Neural progenitor cell (in vitro differentiated cells): ENCODE measurements at regions not wholly inside any gene's neighbourhood (a gene's known extent, or its start where the extent isn't known, plus 50 kb on each side); places are given as distances from the start of the nearest gene placed in this dataset.

Experiments used
- DNase-seq: peaks from one replicate; pipeline ENCODE4 v3.0.0-alpha.2; 2016; ENCODE audit warnings: low spot score
- H2AFZ ChIP-seq: fragments of 200-600 bp; sonication (generic); replicated peaks from 2 replicates; pipeline ENCODE4 v1.6.1; 2016; ENCODE audit warnings: antibody characterized with exemption
- H3F3A ChIP-seq: fragments of 200-600 bp; sonication (generic); 2 replicates; pipeline ENCODE4 v1.6.1; 2016; ENCODE audit warnings: antibody characterized with exemption, low read depth
- H3K27ac ChIP-seq: fragments of 200-600 bp; sonication (generic); 2 replicates; pipeline ENCODE4 v1.5.1; 2016; ENCODE audit warnings: mild to moderate bottlenecking
- H3K27me3 ChIP-seq: fragments of 200-600 bp; sonication (generic); 2 replicates; pipeline ENCODE4 v1.6.1; 2016; ENCODE audit warnings: mild to moderate bottlenecking, moderate library complexity
- H3K36me3 ChIP-seq: fragments of 200-600 bp; sonication (generic); 2 replicates; pipeline ENCODE4 v1.5.1; 2016
- H3K4me1 ChIP-seq: fragments of 200-600 bp; sonication (generic); 2 replicates; pipeline ENCODE4 v1.6.1; 2016; ENCODE audit warnings: mixed run types
- H3K4me2 ChIP-seq: fragments of 200-600 bp; sonication (generic); 2 replicates; pipeline ENCODE4 v1.6.1; 2016
- H3K4me3 ChIP-seq: fragments of 200-600 bp; sonication (generic); 2 replicates; pipeline ENCODE4 v1.5.1; 2016
- H3K79me2 ChIP-seq: fragments of 200-600 bp; sonication (generic); 2 replicates; pipeline ENCODE4 v1.6.1; 2016; ENCODE audit warnings: low read depth
- H3K9ac ChIP-seq: fragments of 200-600 bp; sonication (generic); 2 replicates; pipeline ENCODE4 v1.6.1; 2016
- H3K9me3 ChIP-seq: fragments of 200-600 bp; sonication (generic); 2 replicates; pipeline ENCODE4 v1.5.1; 2016; ENCODE audit warnings: low read depth
- H4K20me1 ChIP-seq: fragments of 200-600 bp; sonication (generic); 2 replicates; pipeline ENCODE4 v1.6.1; 2016; ENCODE audit warnings: low read depth
- H3K27ac Mint-ChIP-seq: 3 replicates; pipeline ENCODE4 v1.8.0; 2021; ENCODE audit warnings: mixed read lengths
- H3K27me3 Mint-ChIP-seq: 2 replicates; pipeline ENCODE4 v1.8.0; 2022; ENCODE audit warnings: low read depth, mild to moderate bottlenecking, inconsistent platforms, moderate library complexity, mixed read lengths; ENCODE audit not compliant: insufficient read depth
- H3K36me3 Mint-ChIP-seq: 3 replicates; pipeline ENCODE4 v1.8.0; 2021; ENCODE audit warnings: mixed read lengths
- H3K4me1 Mint-ChIP-seq: 3 replicates; pipeline ENCODE4 v1.8.0; 2021; ENCODE audit warnings: mixed read lengths
- H3K4me3 Mint-ChIP-seq: 3 replicates; pipeline ENCODE4 v1.8.0; 2021; ENCODE audit warnings: mild to moderate bottlenecking, moderate library complexity, mixed read lengths
- H3K9me3 Mint-ChIP-seq: 3 replicates; pipeline ENCODE4 v1.8.0; 2020; ENCODE audit warnings: mixed read lengths
- EZH2 ChIP-seq: fragments of 200-600 bp; sonication (generic); IDR thresholded peaks from 2 replicates; pipeline ENCODE4 v1.6.1; 2017; ENCODE audit warnings: antibody characterized with exemption, mild to moderate bottlenecking, moderate library complexity
- EZH2phosphoT487 ChIP-seq: fragments of 200-600 bp; sonication (generic); IDR thresholded peaks from 2 replicates; pipeline ENCODE4 v1.6.1; 2017; ENCODE audit warnings: antibody characterized with exemption
- TF ChIP-seq, protein P1 (sequence below): fragments of 200-600 bp; sonication (generic); IDR thresholded peaks from 2 replicates; pipeline ENCODE4 v1.5.1; 2017; ENCODE audit warnings: antibody characterized with exemption, mild to moderate bottlenecking

GRCh38 chr4:135197641-135198040 lies 996.1 kb upstream of the PABPC4L start:
- Mint-ChIP-seq H3K27ac (no peak overlapping the region), H3K36me3 (no peaks in the 10 kb centered on the region), H3K9me3 (peaks cover 16% of the 10 kb centered on the region), H3K4me3 (no peak overlapping the region), H3K4me1 (peaks cover 10% of the 10 kb centered on the region), H3K27me3 (peaks cover 4% of the 10 kb centered on the region)
- Histone ChIP-seq H3F3A (no peaks in the 10 kb centered on the region), H3K79me2 (no peaks in the 10 kb centered on the region), H3K4me1 (peaks cover 13% of the 10 kb centered on the region), H3K27ac (peak overlapping the region; percentile 15), H3K9ac (no peak overlapping the region), H2AFZ (peak overlapping the region; percentile 45), H3K9me3 (no peaks in the 10 kb centered on the region), H4K20me1 (no peaks in the 10 kb centered on the region), H3K4me2 (peak overlapping the region; percentile 22), H3K4me3 (no peak overlapping the region), H3K27me3 (no peaks in the 10 kb centered on the region), H3K36me3 (no peaks in the 10 kb centered on the region)
- TF ChIP-seq EZH2phosphoT487 (no peak), EZH2 (no peak)
- TF ChIP-seq, protein P1, sequence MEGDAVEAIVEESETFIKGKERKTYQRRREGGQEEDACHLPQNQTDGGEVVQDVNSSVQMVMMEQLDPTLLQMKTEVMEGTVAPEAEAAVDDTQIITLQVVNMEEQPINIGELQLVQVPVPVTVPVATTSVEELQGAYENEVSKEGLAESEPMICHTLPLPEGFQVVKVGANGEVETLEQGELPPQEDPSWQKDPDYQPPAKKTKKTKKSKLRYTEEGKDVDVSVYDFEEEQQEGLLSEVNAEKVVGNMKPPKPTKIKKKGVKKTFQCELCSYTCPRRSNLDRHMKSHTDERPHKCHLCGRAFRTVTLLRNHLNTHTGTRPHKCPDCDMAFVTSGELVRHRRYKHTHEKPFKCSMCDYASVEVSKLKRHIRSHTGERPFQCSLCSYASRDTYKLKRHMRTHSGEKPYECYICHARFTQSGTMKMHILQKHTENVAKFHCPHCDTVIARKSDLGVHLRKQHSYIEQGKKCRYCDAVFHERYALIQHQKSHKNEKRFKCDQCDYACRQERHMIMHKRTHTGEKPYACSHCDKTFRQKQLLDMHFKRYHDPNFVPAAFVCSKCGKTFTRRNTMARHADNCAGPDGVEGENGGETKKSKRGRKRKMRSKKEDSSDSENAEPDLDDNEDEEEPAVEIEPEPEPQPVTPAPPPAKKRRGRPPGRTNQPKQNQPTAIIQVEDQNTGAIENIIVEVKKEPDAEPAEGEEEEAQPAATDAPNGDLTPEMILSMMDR = no peak
- DNase-seq = peak; percentile 39

DNA sequence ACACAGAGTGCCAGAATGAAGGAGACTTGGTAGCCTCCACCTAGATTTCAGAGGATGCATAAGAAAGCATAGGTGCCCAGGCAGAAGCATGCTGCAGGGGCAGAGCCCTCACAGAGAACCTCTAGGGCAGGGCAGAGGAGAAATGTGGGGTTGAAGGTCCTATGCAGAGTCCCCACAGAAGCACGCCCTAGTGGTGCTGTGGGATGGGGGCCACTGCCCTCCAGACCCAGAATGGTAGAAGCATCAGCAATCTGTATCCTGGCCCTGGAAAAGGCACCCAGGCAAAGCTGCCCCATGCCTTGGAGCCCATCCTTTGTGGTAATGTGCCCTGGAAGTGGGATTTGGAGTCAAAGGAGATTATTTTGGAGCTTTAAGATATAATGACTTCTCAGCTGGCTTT lies 992.9 kb upstream of the PABPC4L start:
- H3K9me3 Mint-ChIP-seq = peaks cover 16% of the 10 kb centered on the region
- no peak for TF ChIP-seq EZH2phosphoT487
- TF ChIP-seq EZH2 = no peak
- TF ChIP-seq, protein P1 = no peak
- peaks cover 10% of the 10 kb centered on the region for H3K4me1 Mint-ChIP-seq

DNA sequence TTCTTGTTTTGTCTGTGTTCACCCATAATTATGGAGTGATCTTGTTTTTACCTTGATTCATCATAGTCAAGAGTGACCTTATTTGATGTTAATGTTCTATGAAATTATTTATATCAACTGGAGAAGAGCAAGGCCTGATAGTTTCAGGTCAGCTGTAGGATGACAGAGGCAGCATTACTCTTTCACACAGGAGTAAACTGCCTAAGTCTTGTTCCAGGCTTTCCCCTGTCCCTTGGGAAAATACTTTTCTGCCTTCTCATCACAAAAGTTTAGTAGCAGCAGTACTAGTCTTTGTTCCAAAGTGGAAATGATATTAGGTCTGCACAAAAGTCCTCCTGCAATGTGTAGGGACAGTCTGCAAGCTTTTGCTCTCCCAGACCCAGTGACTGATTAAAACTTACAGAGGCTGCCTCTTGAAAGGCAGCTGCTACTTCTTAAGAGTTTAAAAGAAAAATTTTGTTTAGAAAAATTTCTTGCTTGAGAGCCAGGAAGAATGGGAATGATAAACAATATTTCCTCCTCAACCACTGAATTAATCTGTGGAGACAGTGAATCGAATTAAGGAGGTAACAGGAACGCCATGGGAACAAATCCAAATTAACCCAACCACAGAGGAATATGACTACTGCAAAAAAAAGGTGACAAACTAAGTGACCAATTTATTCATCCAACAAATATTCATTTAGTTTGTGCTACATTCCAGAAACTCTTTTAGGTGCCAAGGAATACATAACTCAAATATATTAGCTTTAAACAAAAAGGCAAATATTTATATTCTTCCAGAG lies 991.4 kb upstream of the PABPC4L start:
- H3K27ac Mint-ChIP-seq = no peak overlapping the region
- no peak for TF ChIP-seq EZH2
- TF ChIP-seq, protein P1 = no peak
- TF ChIP-seq EZH2phosphoT487 = no peak
- no peak for DNase-seq
- Histone ChIP-seq H2AFZ (no peak overlapping the region), H3K79me2 (no peaks in the 10 kb centered on the region), H3F3A (no peaks in the 10 kb centered on the region), H3K9me3 (no peaks in the 10 kb centered on the region), H3K9ac (no peak overlapping the region), H3K4me3 (no peak overlapping the region), H4K20me1 (no peaks in the 10 kb centered on the region), H3K27me3 (no peaks in the 10 kb centered on the region), H3K4me2 (no peak overlapping the region), H3K4me1 (peaks cover 9% of the 10 kb centered on the region), H3K27ac (no peak overlapping the region), H3K36me3 (no peaks in the 10 kb centered on the region)
- no peaks in the 10 kb centered on the region for H3K36me3 Mint-ChIP-seq
- peaks cover 16% of the 10 kb centered on the region for H3K9me3 Mint-ChIP-seq
- no peak overlapping the region for H3K4me3 Mint-ChIP-seq
- peaks cover 9% of the 10 kb centered on the region for H3K4me1 Mint-ChIP-seq
- peaks cover 4% of the 10 kb centered on the region for H3K27me3 Mint-ChIP-seq

More for the DNA sequence above, 992.9 kb upstream of the PABPC4L start:
- H2AFZ ChIP-seq = no peak overlapping the region
- no peaks in the 10 kb centered on the region for H3K9me3 ChIP-seq
- no peaks in the 10 kb centered on the region for H4K20me1 ChIP-seq
- peaks cover 13% of the 10 kb centered on the region for H3K4me1 ChIP-seq
- no peak for DNase-seq
- no peak overlapping the region for H3K4me3 ChIP-seq
- no peak overlapping the region for H3K27ac ChIP-seq
- H3K4me2 ChIP-seq = no peak overlapping the region
- H3K4me3 Mint-ChIP-seq = no peak overlapping the region
- H3K27me3 ChIP-seq = no peaks in the 10 kb centered on the region
- H3K79me2 ChIP-seq = no peaks in the 10 kb centered on the region
- H3F3A ChIP-seq = no peaks in the 10 kb centered on the region
- H3K36me3 Mint-ChIP-seq = no peaks in the 10 kb centered on the region
- no peak overlapping the region for H3K27ac Mint-ChIP-seq
- no peaks in the 10 kb centered on the region for H3K36me3 ChIP-seq
- H3K27me3 Mint-ChIP-seq = peaks cover 4% of the 10 kb centered on the region
- H3K9ac ChIP-seq = no peak overlapping the region
